ENCODE measurements at regions not wholly inside any gene's neighbourhood (a gene's known extent, or its start where the extent isn't known, plus 50 kb on each side); places are given as distances from the start of the nearest gene placed in this dataset.

- DNase-seq = no peak
Observed at GRCh38 chr10:130809181-130809580, 502.3 kb downstream of the TCERG1L start.

DNA sequence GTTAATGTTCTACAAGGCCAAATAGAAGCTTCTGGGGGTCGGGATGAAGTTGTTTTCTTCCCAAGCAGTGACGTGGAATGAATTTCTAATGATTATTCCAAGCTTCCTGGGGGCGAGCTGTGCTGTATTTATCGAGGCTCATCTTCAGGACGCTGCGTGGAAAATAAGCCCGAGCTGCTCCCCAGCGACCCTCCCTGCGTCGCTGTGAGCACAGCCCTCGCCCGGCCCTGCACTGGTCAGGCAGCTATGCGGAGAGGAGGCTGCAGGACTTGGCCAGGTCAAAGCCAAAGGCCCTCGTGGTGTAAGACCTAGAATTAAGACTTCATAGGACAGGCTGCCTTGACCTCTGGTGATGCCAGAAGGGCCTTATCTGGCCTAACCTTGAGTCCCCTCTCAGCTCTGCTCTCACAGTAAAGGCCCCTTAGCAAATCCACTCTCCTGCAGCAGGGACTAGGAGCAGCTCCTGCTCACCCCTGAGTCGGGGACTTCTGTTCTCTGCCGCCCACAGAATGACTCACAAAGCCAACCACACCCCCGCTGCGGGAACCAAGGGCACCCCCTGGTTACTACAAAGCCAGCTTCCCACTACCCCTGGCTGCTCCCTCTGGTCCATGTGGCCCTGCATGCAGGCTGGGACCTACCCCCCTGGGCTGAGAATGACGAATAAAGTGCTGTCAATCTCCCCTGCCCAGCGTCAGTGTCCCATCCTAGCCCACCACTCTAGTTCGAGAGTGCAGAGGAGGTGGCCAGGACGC, 501.6 kb downstream of the TCERG1L start:
- no peak for DNase-seq

- DNase-seq = no peak
Observed at GRCh38 chr10:130810856-130811255, 500.7 kb downstream of the TCERG1L start.

DNA sequence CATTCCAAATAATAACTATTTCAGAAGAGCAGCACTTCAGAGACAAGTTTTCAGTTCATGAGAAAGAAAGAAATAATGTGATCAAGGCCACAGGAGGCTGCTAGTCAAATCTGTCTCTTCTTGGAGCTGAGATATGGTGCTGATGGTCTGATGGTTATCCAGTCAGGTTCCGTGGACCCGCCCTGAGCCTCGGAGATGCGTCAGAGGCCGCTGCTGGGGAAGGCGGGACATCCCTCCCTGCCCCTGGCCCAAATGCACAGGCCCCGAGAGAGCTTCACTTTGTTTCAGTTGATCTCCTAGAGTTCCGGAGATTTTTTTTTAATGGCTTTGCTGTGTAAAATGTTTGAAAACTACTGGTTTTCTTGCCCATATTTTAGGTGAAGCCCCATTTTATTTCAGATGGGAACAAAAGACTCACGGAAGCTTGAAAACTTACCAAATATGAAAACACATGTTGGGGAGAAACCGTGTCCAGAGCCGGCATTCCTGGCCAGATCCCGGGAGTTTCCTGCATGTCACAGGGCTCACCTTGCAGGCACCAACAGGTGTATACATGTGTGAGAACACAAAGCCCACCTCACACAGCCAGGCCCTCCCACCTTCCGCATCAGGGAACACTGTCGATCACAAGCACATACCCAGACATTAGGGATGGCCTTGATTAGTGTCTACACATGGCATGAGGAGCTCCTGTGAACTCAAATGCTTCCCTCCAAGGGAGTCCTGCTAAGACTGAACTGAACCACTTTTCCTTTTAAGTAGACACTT, 499.0 kb downstream of the TCERG1L start:
- DNase-seq = no peak

DNA sequence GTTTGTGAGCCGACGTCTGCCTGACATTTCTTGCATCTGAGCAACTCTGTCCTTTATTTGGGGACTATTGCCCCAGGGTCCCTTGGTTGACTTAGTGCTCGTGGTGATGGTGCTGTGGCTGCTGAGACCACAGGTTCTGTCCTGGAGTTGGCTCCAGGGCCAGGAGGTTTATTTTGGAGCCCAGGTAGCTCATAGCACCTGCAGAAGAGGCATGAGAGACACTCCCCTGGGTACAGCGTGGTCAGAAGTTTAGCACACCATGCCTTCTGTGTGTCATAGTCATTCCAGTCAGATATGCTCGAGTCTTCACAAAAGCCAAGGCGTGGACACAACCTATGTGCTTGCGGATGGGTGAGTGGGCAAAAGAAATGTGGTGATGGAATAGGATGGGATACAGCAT, 496.9 kb downstream of the TCERG1L start:
- no peak for DNase-seq

DNA sequence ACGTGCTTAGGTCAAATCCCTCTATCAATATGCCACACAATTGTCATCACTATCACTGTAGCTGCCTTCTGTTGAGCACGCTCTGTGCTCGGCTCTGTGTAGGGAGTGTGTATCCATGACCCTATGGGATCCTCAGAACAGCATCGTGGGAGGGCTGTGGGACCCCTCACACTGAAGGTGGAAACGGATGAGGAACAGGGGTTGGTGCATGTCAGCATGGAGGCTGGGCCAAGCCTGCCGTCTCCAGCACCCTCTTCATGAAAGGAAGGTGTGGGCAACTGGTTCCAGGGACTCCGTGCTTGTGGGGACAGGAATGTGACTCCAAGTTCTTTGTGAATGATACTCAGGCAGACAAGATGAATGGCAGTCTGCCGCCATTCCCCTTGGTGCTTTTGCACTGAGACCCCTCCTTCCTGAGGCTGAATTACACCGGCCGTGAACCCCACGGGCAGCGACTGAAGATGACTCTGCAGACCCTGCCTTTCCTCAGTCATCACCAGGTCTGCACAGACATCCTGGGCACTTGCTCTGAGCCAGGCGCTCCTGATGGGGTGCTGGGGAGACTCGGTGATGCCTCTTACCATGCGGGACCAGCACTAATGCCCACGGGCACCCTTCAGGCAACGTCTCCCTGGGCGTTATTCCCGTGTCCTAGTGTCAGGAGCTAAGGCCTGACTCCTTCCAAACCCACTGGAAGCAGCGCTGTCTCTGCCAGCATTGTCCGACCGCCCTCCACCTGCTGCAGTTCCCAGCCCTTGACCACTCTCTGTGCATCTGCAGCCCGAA, 495.2 kb downstream of the TCERG1L start:
- DNase-seq = no peak

GRCh38 chr10:130817046-130817624, 494.4 kb downstream of the TCERG1L start:
- DNase-seq = no peak

- DNase-seq = no peak
Observed at GRCh38 chr10:130817674-130818073, 493.8 kb downstream of the TCERG1L start.

DNA sequence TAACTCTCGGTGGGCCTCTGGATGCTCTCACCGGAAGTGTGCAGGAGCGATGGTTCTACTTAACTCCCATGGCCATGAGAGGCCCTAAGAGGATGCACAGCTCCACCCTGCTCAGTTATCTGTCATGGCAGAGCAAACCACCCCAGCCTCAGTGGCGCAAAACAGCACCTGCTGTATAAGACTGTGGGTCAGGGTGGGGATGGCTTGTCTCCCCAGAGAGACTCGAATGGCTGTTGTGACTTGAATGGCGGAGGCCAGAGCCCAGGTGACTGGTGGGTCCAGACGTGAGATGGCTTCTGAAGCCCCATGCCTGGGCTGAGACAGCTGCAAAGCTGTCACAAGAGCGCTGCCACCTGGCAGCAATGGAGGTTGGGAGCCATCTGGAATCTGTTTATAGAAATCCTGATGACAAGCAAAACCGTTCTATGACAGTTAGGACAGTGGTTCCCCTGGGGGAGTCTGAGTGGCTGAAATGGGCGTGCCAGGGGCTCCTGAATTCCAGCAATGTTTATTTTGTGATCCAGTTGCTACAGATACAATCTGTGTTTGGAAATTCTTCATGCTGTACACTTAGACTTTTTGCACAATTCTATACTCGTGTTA, 490.5 kb downstream of the TCERG1L start:
- DNase-seq = no peak

- no peak for DNase-seq
Observed at GRCh38 chr10:130824230-130825014, 487.1 kb downstream of the TCERG1L start.

DNA sequence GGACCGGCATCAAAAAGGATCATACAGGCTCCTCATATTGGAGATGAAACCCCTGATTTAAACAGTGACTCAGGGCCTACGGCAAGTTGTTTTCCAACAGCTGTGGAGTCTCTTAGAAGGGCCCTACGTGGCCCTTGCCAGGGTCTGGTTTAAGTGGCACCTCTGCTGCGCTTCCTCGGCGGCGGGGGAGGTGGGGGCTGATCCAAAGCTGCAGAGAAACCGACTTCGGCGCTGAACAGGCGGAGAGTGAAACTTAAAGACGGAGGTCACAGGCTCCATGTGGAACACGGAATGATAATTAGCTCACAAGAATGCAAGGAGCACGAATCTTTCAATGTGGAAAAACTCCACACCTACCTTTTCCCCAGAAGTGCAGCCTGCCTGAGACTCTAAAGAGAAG, 477.9 kb downstream of the TCERG1L start:
- no peak for DNase-seq

- no peak for DNase-seq
Observed at GRCh38 chr10:130834170-130834569, 477.4 kb downstream of the TCERG1L start.

DNA sequence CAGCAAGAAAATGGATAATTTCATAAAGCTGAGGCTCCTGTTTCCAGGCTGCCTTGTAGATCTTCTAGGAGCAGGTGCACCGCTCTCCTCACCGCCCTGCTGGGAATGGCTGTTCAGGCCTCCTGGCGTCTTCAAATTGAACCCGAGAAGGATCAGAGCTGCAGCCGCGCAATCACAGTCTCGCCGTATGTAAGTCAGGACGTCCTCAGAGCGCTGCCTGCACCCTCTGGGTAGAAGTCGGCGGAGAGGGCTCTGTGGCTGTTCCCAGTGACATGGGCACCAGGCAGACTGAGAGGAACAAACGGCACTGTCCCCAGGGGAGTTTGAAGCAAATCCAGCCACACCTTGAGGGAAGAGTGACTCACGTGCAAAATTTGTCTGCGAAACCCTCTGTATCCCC, 476.9 kb downstream of the TCERG1L start:
- no peak for DNase-seq

DNA sequence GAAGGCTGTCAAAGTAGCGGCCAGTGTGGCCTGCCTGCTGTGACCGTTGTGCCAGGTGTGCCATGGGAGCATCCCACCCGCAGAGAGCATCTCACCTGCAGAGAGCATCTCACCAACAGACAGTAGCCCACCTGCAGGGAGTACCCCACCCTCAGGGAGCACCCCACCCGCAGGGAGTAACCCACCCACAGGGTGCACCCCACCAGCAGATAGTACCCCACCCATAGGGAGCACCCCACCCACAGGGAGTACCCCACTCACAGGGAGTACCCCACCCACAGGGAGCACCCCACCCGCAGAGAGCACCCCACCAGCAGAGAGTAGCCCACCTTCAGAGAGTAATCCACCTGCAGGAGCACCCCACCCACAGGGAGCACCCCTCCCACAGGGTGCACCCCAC, 476.5 kb downstream of the TCERG1L start:
- no peak for DNase-seq

DNA sequence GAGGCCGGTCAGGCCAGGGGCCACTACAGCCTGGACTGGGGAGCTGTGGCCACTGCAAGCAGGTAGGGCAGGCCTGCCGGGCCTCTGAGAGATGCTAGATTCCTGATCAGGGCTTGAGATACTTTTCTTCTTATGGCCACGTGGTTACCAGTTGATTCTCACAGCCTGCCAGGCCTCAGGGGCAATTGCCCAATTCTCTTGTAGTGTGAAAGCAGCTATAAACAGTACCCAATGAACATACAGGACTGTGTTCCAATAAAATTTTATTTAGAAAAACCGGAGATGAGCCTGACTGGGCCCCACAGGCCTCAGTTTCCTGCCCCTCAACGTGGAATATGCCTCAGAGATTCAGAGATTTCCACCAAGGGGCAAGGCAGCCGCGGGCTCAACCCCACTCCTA, 475.2 kb downstream of the TCERG1L start:
- no peak for DNase-seq

DNA sequence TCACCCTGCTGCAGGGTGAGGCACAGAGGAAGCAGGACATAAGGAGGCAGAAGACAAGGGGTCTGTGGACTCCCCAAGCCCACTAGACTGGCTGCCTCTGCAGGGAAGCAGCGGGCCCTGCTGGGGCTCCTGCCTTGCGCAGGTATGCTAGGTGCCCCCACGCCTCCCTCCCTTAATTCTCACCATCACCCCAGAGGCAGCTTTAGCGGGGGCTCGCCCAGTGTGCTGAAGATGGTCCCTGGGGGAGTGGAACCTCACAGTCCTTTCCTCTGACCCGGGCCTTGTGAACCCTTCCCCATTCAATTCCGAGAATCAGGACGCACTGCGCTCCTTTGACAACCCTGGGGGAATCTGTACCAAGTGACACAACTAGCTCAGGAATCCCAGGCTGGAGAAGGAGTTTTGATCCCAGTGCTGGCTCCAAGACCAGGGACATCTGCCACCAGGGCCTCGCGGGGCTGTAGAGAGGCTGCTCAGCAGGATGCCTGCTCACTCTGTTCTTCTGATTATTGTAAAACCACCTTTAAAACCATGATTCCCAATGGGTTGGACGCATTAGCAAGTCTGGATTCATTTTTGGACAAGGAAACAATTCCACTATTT, 468.4 kb downstream of the TCERG1L start:
- DNase-seq = no peak

GRCh38 chr10:130844310-130844709, 467.2 kb downstream of the TCERG1L start:
- no peak for DNase-seq

- no peak for DNase-seq
Observed at GRCh38 chr10:130847170-130847569, 464.4 kb downstream of the TCERG1L start.

DNA sequence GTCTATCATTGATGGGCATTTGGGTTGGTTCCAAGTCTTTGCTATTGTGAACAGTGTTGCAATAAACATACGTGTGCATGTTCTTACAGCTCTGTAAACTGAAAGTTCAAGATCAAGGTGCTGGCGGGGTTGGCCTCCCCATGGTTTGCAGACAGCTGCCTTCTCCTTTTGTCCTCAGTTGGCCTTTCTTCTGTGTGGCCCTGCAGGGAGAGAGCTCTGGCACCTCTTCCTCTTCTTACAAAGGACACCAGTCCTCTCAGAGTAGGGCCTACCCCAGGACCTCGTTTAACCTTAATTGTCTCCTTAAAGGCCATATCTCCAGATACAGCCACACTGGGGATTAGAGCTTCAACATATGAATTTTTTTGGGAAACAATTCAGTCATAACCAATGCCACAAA, 462.7 kb downstream of the TCERG1L start:
- DNase-seq = no peak

- no peak for DNase-seq
Observed at GRCh38 chr10:130854151-130854550, 457.4 kb downstream of the TCERG1L start.

DNA sequence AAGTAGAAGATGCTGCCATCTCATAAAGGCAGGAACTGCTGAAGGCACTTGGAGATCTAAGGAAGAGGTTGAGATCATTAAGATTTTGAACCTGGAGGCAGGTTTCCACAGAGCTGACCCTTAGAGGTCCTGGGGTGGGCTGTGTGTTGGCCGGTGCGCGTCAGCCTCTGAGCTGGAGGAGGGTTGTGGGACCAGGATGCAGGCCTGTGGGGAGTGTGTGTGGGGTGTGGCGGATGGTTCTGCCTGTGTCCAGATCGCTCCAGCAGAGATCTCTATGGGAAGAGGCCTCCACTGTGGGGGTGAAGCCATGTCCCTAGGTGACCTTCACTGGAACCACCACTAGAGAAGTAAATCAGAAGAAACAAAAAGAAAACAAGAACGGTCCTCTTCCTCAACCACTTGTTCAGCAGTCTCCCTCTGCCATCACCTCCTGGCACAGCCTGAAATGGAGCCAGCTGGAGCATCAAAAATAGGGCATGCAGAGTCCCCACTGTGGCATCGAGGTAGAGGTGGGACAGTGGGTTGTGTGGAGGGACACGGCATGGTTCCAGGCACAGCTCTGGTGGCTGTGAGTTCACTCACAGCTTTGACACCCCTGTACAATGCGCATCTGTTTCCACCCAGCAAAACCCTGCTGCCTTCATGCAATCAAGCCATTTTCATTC, 453.8 kb downstream of the TCERG1L start:
- no peak for DNase-seq
